Neuron (in vitro differentiated cells): ENCODE measurements at regions not wholly inside any gene's neighbourhood (a gene's known extent, or its start where the extent isn't known, plus 50 kb on each side); places are given as distances from the start of the nearest gene placed in this dataset.
"Not testable (repeated sequence)": the region's sequence is repeated elsewhere in the genome, so short reads cannot be mapped to it uniquely, and the experiment has no call there.

ENCODE experiments used
- H2AFZ ChIP-seq: one replicate; pipeline ENCODE4 v1.6.1; 2013; ENCODE audit warnings: low read depth, mild to moderate bottlenecking, inconsistent platforms, low read length, moderate library complexity
- H3K27me3 ChIP-seq: one replicate; pipeline ENCODE4 v1.6.1; 2013; ENCODE audit warnings: low read length; ENCODE audit not compliant: insufficient read depth
- H3K36me3 ChIP-seq: one replicate; pipeline ENCODE4 v1.6.1; 2013; ENCODE audit warnings: low read length; ENCODE audit not compliant: insufficient read depth
- H3K4me1 ChIP-seq: one replicate; pipeline ENCODE4 v1.6.1; 2013; ENCODE audit warnings: low read length; ENCODE audit not compliant: insufficient read depth
- H3K4me3 ChIP-seq: 2 replicates; pipeline ENCODE4 v1.5.1; 2013; ENCODE audit warnings: mild to moderate bottlenecking, low read length, moderate library complexity
- H3K9me3 ChIP-seq: one replicate; pipeline ENCODE4 v1.6.1; 2013; ENCODE audit warnings: low read length

DNA sequence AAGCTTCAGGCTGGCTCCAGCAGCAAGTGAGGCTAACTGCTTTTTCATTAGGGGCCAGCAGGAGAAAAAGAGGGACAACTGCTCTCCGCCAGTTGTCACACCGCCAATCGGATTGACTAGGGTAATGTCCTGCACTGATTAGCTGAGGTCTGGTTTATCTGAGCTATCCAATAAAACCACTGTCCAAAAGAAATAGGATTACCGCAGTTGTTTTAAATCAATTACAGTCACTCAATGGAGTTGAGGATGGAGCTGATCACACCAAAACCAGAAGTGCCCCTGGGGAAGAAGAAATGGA lies 351.4 kb upstream of the NPVF start:
- no peaks in the 10 kb centered on the region for H3K4me1 ChIP-seq
- no peaks in the 10 kb centered on the region for H3K36me3 ChIP-seq
- no peaks in the 10 kb centered on the region for H3K27me3 ChIP-seq
- H2AFZ ChIP-seq, result no peak overlapping the region
- H3K9me3 ChIP-seq, result no peaks in the 10 kb centered on the region
- H3K4me3 ChIP-seq, result no peak overlapping the region

GRCh38 chr7:25580141-25580540 lies 351.9 kb upstream of the NPVF start:
- no peaks in the 10 kb centered on the region for H3K36me3 ChIP-seq
- no peaks in the 10 kb centered on the region for H3K9me3 ChIP-seq
- H2AFZ ChIP-seq, result no peak overlapping the region

DNA sequence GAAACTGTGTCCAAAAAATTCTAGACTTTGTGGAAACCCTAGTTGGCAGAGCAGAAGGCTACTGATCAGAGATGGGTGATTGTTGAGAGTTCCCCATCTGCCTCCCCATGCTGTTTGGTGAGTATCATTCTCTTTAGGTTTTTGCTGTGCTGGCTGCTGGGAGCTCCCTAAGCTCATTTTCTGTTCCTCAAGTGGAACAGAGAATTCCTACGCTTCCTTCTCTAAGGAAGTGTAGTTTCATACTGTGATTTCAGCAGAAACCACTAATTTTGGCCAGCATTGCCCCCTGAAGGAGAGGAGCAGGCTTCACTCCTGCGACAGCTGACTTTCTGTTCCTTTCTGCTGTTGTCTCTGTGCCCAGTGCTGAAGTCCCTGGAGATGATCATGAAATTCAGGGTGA lies 355.3 kb upstream of the NPVF start:
- Histone ChIP-seq H3K4me3 (no peak overlapping the region), H3K4me1 (no peaks in the 10 kb centered on the region), H3K36me3 (no peaks in the 10 kb centered on the region), H3K9me3 (no peaks in the 10 kb centered on the region), H2AFZ (no peak overlapping the region), H3K27me3 (no peaks in the 10 kb centered on the region)

More at GRCh38 chr7:25580141-25580540, 351.9 kb upstream of the NPVF start:
- no peaks in the 10 kb centered on the region for H3K4me1 ChIP-seq
- no peak overlapping the region for H3K4me3 ChIP-seq
- no peaks in the 10 kb centered on the region for H3K27me3 ChIP-seq

GRCh38 chr7:25584112-25584938 lies 356.0 kb upstream of the NPVF start:
- Histone ChIP-seq H3K36me3 (no peaks in the 10 kb centered on the region), H3K4me3 (no peak overlapping the region), H2AFZ (peak overlapping the region; percentile 21), H3K4me1 (no peaks in the 10 kb centered on the region), H3K27me3 (no peaks in the 10 kb centered on the region), H3K9me3 (no peaks in the 10 kb centered on the region)

DNA sequence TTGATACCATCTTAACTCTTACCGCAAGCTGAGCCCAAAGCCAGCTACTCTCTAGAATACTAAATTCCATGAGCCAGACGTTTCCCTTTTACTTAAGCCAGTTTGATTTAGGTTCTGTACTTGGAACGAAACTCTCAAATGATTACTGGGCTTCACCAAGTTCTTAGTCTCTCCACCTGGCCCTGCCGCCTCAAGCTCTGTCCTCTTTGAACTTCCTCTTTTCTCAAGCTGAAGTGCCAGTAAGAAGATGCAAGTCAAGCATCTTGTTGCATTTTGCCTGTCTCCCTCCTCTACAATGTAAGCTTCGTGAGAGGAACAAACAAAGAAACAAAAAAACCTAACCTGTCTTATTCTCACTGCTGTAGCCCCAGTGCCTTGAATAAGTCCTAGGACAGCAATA lies 358.2 kb upstream of the NPVF start:
- Histone ChIP-seq H3K4me1 (no peaks in the 10 kb centered on the region), H3K36me3 (no peaks in the 10 kb centered on the region), H3K27me3 (no peaks in the 10 kb centered on the region), H3K9me3 (no peaks in the 10 kb centered on the region), H3K4me3 (no peak overlapping the region), H2AFZ (no peak overlapping the region)

DNA sequence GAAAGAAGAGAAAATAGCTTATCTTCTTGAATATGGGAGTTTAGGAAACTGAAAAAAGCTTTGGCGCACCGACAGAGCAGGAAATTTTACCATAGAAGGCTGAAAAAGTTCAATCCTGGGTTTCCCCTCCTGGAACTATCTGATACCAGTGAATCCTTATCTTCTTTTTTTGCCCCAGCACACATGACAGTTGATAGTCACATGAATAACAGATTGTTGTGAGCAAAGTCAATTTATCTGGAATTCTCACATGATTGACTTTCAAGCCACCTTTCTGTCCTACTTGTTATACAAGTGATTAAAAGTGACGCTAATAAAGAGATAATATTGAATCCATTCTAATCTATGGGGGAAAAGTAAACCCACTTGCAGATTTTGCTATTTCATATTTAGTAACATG lies 365.8 kb upstream of the NPVF start:
- H3K36me3 ChIP-seq, result no peaks in the 10 kb centered on the region
- no peak overlapping the region for H2AFZ ChIP-seq
- no peaks in the 10 kb centered on the region for H3K9me3 ChIP-seq
- H3K27me3 ChIP-seq, result no peaks in the 10 kb centered on the region
- no peak overlapping the region for H3K4me3 ChIP-seq
- H3K4me1 ChIP-seq, result no peaks in the 10 kb centered on the region

DNA sequence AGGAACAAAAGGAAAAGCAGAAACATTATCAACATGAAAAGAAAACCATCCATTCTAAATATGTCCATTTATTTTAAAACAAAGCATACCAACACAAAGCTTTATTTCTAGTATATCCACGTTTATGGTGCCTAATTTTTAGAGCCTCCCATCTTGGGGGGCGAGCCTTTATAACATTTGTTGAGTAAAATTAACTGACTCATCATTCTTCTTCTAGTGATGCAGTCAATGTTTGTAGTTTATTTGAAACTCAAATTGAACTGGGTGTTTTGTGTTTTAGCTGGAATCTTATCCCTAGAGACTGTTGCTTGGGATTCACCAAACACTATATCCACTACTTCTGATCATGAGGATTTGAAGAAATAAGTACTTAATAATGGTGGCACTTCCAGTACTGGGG lies 366.4 kb upstream of the NPVF start:
- H3K27me3 ChIP-seq, result no peaks in the 10 kb centered on the region
- H3K9me3 ChIP-seq, result no peaks in the 10 kb centered on the region
- H2AFZ ChIP-seq, result no peak overlapping the region
- H3K4me1 ChIP-seq, result no peaks in the 10 kb centered on the region
- no peak overlapping the region for H3K4me3 ChIP-seq
- H3K36me3 ChIP-seq, result no peaks in the 10 kb centered on the region

- no peaks in the 10 kb centered on the region for H3K9me3 ChIP-seq
- no peaks in the 10 kb centered on the region for H3K27me3 ChIP-seq
- H3K4me3 ChIP-seq, result no peak overlapping the region
- H3K36me3 ChIP-seq, result no peaks in the 10 kb centered on the region
- no peaks in the 10 kb centered on the region for H3K4me1 ChIP-seq
- H2AFZ ChIP-seq, result no peak overlapping the region
Observed at GRCh38 chr7:25595996-25596395, 367.7 kb upstream of the NPVF start.

DNA sequence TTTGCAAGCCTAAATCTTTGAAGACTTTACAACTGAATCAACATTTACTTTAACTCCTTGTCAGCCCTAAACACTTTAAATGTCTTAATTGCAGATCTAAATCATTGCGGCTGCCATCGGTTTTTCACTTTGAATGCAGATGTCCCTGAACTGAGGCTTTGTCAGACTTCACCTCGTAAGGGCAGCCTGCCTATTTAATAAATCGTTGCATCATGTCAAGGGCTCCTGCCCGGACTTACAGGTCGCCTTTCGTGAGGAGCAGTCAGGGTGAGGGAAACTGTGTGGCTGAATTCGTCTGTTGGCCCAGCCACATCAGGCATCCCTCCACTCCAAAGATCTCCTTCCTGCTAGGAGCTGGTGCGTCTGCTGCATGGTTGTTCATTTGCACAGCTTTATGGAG lies 368.2 kb upstream of the NPVF start:
- no peaks in the 10 kb centered on the region for H3K4me1 ChIP-seq
- H2AFZ ChIP-seq, result no peak overlapping the region
- H3K27me3 ChIP-seq, result no peaks in the 10 kb centered on the region
- H3K36me3 ChIP-seq, result no peaks in the 10 kb centered on the region
- H3K4me3 ChIP-seq, result no peak overlapping the region
- no peaks in the 10 kb centered on the region for H3K9me3 ChIP-seq

DNA sequence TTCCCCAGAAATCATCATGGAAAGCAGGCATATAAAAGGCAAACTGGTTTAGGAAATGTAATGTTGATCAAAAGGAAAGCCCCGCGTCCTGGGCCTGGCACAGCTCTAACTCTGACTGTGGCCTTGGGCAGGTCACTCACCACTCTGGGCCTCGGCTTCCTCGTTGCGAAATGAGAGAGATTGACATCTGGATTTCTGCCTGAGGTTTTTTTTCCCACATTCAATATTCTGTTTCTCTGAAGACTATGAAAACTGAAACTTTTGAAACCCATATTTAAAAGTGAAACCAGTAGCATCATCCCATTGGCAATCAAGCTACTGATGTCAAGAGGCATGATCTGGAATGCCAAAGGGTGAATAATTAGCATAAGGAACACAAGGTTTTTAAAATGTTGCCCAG lies 369.7 kb upstream of the NPVF start:
- Histone ChIP-seq H3K4me3 (no peak overlapping the region), H3K36me3 (no peaks in the 10 kb centered on the region), H2AFZ (no peak overlapping the region), H3K27me3 (no peaks in the 10 kb centered on the region), H3K9me3 (no peaks in the 10 kb centered on the region), H3K4me1 (no peaks in the 10 kb centered on the region)

DNA sequence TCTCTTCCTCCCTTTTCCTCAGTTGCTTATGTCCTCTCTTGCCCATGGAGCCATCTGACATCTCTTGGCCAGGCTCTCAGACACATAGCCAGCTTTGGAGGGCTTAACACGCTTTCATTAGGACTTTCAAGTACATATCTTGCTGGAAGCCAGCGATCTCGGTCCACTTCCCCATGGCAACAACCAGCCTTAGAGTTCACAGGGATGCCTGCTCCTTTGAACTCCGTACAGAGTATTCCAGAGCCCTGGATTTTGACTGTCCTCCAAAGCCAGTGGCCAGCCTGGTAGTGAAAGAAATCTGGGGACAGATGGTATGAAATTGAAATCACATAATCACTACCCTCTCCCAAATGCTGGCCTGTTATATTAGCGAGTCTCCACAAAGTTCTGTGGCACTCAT lies 370.5 kb upstream of the NPVF start:
- no peaks in the 10 kb centered on the region for H3K4me1 ChIP-seq
- no peaks in the 10 kb centered on the region for H3K9me3 ChIP-seq
- no peaks in the 10 kb centered on the region for H3K27me3 ChIP-seq
- H3K4me3 ChIP-seq, result no peak overlapping the region
- H2AFZ ChIP-seq, result no peak overlapping the region
- H3K36me3 ChIP-seq, result no peaks in the 10 kb centered on the region

DNA sequence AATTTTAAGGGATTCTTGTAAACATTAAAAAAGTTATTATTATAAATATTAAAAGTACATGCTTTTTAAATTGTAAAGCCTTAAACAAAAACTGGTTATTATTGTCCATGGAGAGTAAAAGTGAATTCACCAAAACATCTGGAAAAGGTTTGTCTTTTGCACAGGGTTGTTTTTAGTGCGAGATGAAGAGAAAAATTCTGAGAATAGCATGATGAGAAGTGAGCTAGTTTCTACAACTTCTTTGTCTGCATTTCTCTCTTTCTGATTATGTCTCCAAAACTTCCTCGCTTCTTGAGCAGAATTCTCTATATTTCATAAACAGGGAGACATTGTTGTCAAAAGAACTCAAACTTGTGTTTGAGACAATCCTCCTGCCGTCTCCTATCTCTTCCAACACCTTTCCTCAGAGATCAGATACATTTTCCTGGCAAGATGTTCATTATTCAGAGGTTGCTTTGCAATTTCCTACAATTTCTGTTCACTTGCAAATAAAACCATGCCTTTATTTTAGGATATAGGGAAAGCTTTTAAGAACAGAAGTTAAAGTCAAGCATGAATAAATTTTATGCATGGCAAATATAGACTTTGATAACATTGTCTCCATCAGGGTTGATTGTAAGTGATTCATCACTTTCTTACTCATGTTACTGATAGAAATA lies 372.1 kb upstream of the NPVF start:
- Histone ChIP-seq H3K4me3 (no peak overlapping the region), H3K9me3 (no peaks in the 10 kb centered on the region), H3K4me1 (no peaks in the 10 kb centered on the region), H2AFZ (no peak overlapping the region), H3K27me3 (no peaks in the 10 kb centered on the region), H3K36me3 (no peaks in the 10 kb centered on the region)

GRCh38 chr7:25602730-25603426 lies 374.6 kb upstream of the NPVF start:
- H3K9me3 ChIP-seq, H2AFZ ChIP-seq, H3K4me1 ChIP-seq, H3K36me3 ChIP-seq, H3K27me3 ChIP-seq: not testable (repeated sequence)
- H3K4me3 ChIP-seq, result peak overlapping the region; percentile 40
